HCT116 (cell line): ENCODE measurements at regions not wholly inside any gene's neighbourhood (a gene's known extent, or its start where the extent isn't known, plus 50 kb on each side); places are given as distances from the start of the nearest gene placed in this dataset.

Source experiments
- ATAC-seq: fragments of 200-7000 bp; cut with Tn5 transposase; 2 replicates; pipeline ENCODE4 v1.9.1; 2020; ENCODE audit warnings: mild to moderate bottlenecking, moderate library complexity
- BruUV-seq: library from RNA; stranded (reverse); fragments of 400-500 nt; replicated peaks from 2 replicates; lab custom pipeline; 2021; lab: Mats Ljungman, UMichigan
- CTCF ChIA-PET: fragments of 300-600 bp; sonication (Branson Sonifier 250); formaldehyde crosslinking; loops from one replicate; lab custom pipeline; 2021; ENCODE audit warnings: antibody characterized with exemption; lab: Charles Lee
- POLR2A ChIA-PET: fragments of 300-600, 350-600 bp; sonication (Branson Sonifier 250); formaldehyde crosslinking; loops from one replicate; lab custom pipeline; 2021; ENCODE audit warnings: antibody characterized with exemption; lab: Charles Lee
- RAD21 ChIA-PET, 2 experiments: fragments of 300-600 bp; sonication (Branson Sonifier 250); formaldehyde crosslinking; loops; one replicate each; lab custom pipeline; 2023; ENCODE audit warnings: low total read pairs in 2 of 2; ENCODE audit not compliant: uncharacterized antibody in 2 of 2, unreplicated experiment in 2 of 2, low non-redundant PET in 1 of 2; lab: Charles Lee
- DNase-seq: peaks from one replicate; pipeline ENCODE4 v3.0.0-alpha.2; 2010; ENCODE audit warnings: low read depth, low spot score
- H2AFZ ChIP-seq: fragments of 200-600 bp; shearing (Covaris generic), sonication (generic); 2 replicates; pipeline ENCODE4 v1.6.1; 2017; ENCODE audit warnings: low read depth, mixed run types, mixed read lengths, antibody characterized with exemption, low read length; ENCODE audit not compliant: poor library complexity, severe bottlenecking
- H3K27ac ChIP-seq: 2 replicates; pipeline ENCODE4 v1.5.1; 2012; ENCODE audit warnings: low read depth, low read length
- H3K27me3 ChIP-seq: fragments of 200-600 bp; sonication (generic); 2 replicates; pipeline ENCODE4 v1.6.1; 2016; ENCODE audit warnings: mixed run types, low read length, mixed read lengths; ENCODE audit not compliant: insufficient read depth
- H3K36me3 ChIP-seq, 2 experiments: fragments of 200-500 bp in 1 of 2; fragments of 200-600 bp in 1 of 2; sonication (Bioruptor generic) in 1 of 2; sonication (generic) in 1 of 2; 2 replicates each; pipeline versions ENCODE4 v1.5.1 to v1.6.1; 2014 to 2016; ENCODE audit warnings: low read length in 2 of 2, inconsistent platforms in 1 of 2, mixed read lengths in 1 of 2, mixed run types in 1 of 2; ENCODE audit not compliant: insufficient read depth in 2 of 2, control insufficient read depth in 1 of 2
- H3K4me1 ChIP-seq, 2 experiments: fragments of 200-600 bp in 1 of 2; sonication (generic) in 1 of 2; 2 replicates each; pipeline versions ENCODE4 v1.5.1 to v1.6.1; 2012 to 2017; ENCODE audit warnings: low read length in 2 of 2, inconsistent platforms in 1 of 2, mild to moderate bottlenecking in 1 of 2, mixed read lengths in 1 of 2, mixed run types in 1 of 2, moderate library complexity in 1 of 2; ENCODE audit not compliant: insufficient read depth in 2 of 2, control insufficient read depth in 1 of 2
- H3K4me2 ChIP-seq: fragments of 200-600 bp; sonication (generic); 2 replicates; pipeline ENCODE4 v1.6.1; 2017; ENCODE audit warnings: mixed run types, low read length, mixed read lengths
- H3K4me3 ChIP-seq, 2 experiments: fragments of 200-600 bp in 1 of 2; sonication (generic) in 1 of 2; replicated peaks in 1 of 2; 2 replicates each; pipeline ENCODE4 v1.5.1; 2011 to 2016; ENCODE audit warnings: low read length in 2 of 2, control low read depth in 1 of 2, low read depth in 1 of 2, mild to moderate bottlenecking in 1 of 2, mixed read lengths in 1 of 2, mixed run types in 1 of 2
- H3K79me2 ChIP-seq: fragments of 200-600 bp; sonication (generic); 2 replicates; pipeline ENCODE4 v1.6.1; 2017; ENCODE audit warnings: mild to moderate bottlenecking, mixed run types, low read length, moderate library complexity, mixed read lengths; ENCODE audit not compliant: insufficient read depth
- H3K9ac ChIP-seq: fragments of 200-600 bp; sonication (generic); 2 replicates; pipeline ENCODE4 v1.6.1; 2016; ENCODE audit warnings: low read length, mixed read lengths
- H3K9me2 ChIP-seq: fragments of 200-600 bp; sonication (generic), shearing (Covaris generic); 2 replicates; pipeline ENCODE4 v1.6.1; 2017; ENCODE audit warnings: mixed run types, mild to moderate bottlenecking, moderate library complexity; ENCODE audit not compliant: insufficient read depth
- H3K9me3 ChIP-seq, 2 experiments: fragments of 200-500 bp in 1 of 2; fragments of 200-600 bp in 1 of 2; sonication (Bioruptor generic) in 1 of 2; sonication (generic) in 1 of 2; 2 replicates each; pipeline ENCODE4 v1.6.1; 2014 to 2017; ENCODE audit warnings: low read length in 2 of 2, mixed read lengths in 2 of 2, inconsistent platforms in 1 of 2, low read depth in 1 of 2, mild to moderate bottlenecking in 1 of 2, mixed run types in 1 of 2, moderate library complexity in 1 of 2; ENCODE audit not compliant: control insufficient read depth in 1 of 2, insufficient read depth in 1 of 2
- H4K20me1 ChIP-seq: fragments of 200-600 bp; sonication (generic), shearing (Covaris generic); 2 replicates; pipeline ENCODE4 v1.6.1; 2017; ENCODE audit warnings: mixed run types, mild to moderate bottlenecking, moderate library complexity; ENCODE audit not compliant: insufficient read depth
- ATF3 ChIP-seq: IDR thresholded peaks from 2 replicates; pipeline ENCODE4 v1.6.1; 2012
- CEBPB ChIP-seq: IDR thresholded peaks from 2 replicates; pipeline ENCODE4 v1.6.1; 2012; ENCODE audit warnings: low read depth
- CTCF ChIP-seq, 3 experiments: fragments of 200-600 bp in 1 of 3; sonication (generic) in 1 of 3; IDR thresholded peaks in 2 of 3; conservative IDR thresholded peaks in 1 of 3; 2 replicates each; pipeline ENCODE4 v1.5.1; 2012 to 2017; ENCODE audit warnings: low read depth in 2 of 3, low read length in 2 of 3, antibody characterized with exemption in 1 of 3, borderline replicate concordance in 1 of 3, control low read depth in 1 of 3, mild to moderate bottlenecking in 1 of 3, mixed read lengths in 1 of 3, mixed run types in 1 of 3, moderate library complexity in 1 of 3; ENCODE audit not compliant: insufficient read depth in 1 of 3
- EGR1 ChIP-seq: IDR thresholded peaks from 2 replicates; pipeline ENCODE4 v1.6.1; 2012; ENCODE audit warnings: low read depth
- ELF1 ChIP-seq: IDR thresholded peaks from 2 replicates; pipeline ENCODE4 v1.6.1; 2012; ENCODE audit warnings: low read depth, borderline replicate concordance
- EZH2 ChIP-seq: fragments of 200-600 bp; sonication (generic); IDR thresholded peaks from 2 replicates; pipeline ENCODE4 v1.6.1; 2017; ENCODE audit warnings: antibody characterized with exemption, mixed run types
- EZH2phosphoT487 ChIP-seq: fragments of 200-600 bp; IDR thresholded peaks from 2 replicates; pipeline ENCODE4 v1.6.1; 2018; ENCODE audit warnings: antibody characterized with exemption, borderline replicate concordance
- FOSL1 ChIP-seq: IDR thresholded peaks from 2 replicates; pipeline ENCODE4 v1.6.1; 2012; ENCODE audit warnings: low read depth
- MAX ChIP-seq: IDR thresholded peaks from 2 replicates; pipeline ENCODE4 v1.6.1; 2012
- POLR2A ChIP-seq: IDR thresholded peaks from 2 replicates; pipeline ENCODE4 v1.7.0; 2011; ENCODE audit warnings: borderline replicate concordance; ENCODE audit not compliant: insufficient read depth, insufficient read length; ENCODE audit errors: extremely low read depth
- POLR2AphosphoS5 ChIP-seq: IDR thresholded peaks from 2 replicates; pipeline ENCODE4 v1.6.1; 2011; ENCODE audit warnings: mild to moderate bottlenecking, low read depth, low read length, moderate library complexity
- RAD21 ChIP-seq: IDR thresholded peaks from 2 replicates; pipeline ENCODE4 v1.6.1; 2012; ENCODE audit warnings: low read depth, mild to moderate bottlenecking
- REST ChIP-seq: IDR thresholded peaks from 2 replicates; pipeline ENCODE4 v1.6.1; 2012; ENCODE audit warnings: low read depth
- SIN3A ChIP-seq: IDR thresholded peaks from 2 replicates; pipeline ENCODE4 v1.6.1; 2012; ENCODE audit warnings: low read depth
- SRF ChIP-seq: IDR thresholded peaks from 2 replicates; pipeline ENCODE4 v1.6.1; 2012; ENCODE audit warnings: low read depth
- TCF7L2 ChIP-seq: IDR thresholded peaks from 2 replicates; pipeline ENCODE4 v1.7.0; 2011; ENCODE audit warnings: borderline replicate concordance, inconsistent platforms; ENCODE audit not compliant: insufficient read depth, insufficient read length; ENCODE audit errors: extremely low read depth
- YY1 ChIP-seq: IDR thresholded peaks from 2 replicates; pipeline ENCODE4 v1.6.1; 2011; ENCODE audit warnings: low read length, low read depth, moderate library complexity, mild to moderate bottlenecking; ENCODE audit not compliant: insufficient replicate concordance; ENCODE audit errors: extremely low read depth
- ZBTB33 ChIP-seq: IDR thresholded peaks from 2 replicates; pipeline ENCODE4 v1.6.1; 2011; ENCODE audit warnings: mild to moderate bottlenecking, low read length, moderate library complexity; ENCODE audit not compliant: insufficient replicate concordance; ENCODE audit errors: extremely low read depth
- ZFX ChIP-seq: fragments of 450-650 bp; IDR thresholded peaks from 2 replicates; pipeline ENCODE4 v1.6.1; 2017
- ZNF274 ChIP-seq: fragments of 200-500 bp; sonication (Bioruptor generic); IDR thresholded peaks from 2 replicates; pipeline ENCODE4 v1.6.1; 2014; ENCODE audit warnings: mild to moderate bottlenecking, low read depth, low read length, inconsistent platforms
- intact Hi-C: fragments of 100-400 bp; cut with micrococcal nuclease; formaldehyde crosslinking; loops from 2 replicates; pipeline ENCODE4 v1.10.0; 2022

GRCh38 chr3:167188592-167188991 lies 191.5 kb downstream of the ZBBX start:
- no peaks in the 10 kb centered on the region for H3K9me3 ChIP-seq
- H3K4me3 ChIP-seq, result no peak overlapping the region
- no peak for DNase-seq
- no peaks in the 10 kb centered on the region for H4K20me1 ChIP-seq
- TF ChIP-seq EZH2 (no peak), REST (no peak), SIN3A (no peak), MAX (no peak), ATF3 (no peak), POLR2A (no peak), SRF (no peak), FOSL1 (no peak), ZBTB33 (no peak), EGR1 (no peak), TCF7L2 (no peak), ZFX (no peak), EZH2phosphoT487 (no peak), ZNF274 (no peak), POLR2AphosphoS5 (no peak), CEBPB (no peak), CTCF (IDR thresholded peaks at IDR 0.05 in 2 of 3, conservative IDR thresholded peaks at IDR 0.05 in 1 of 3; ENCODE audit: borderline replicate concordance in 1 of 3, insufficient read depth in 1 of 3, low read depth in 2 of 3, low read length in 2 of 3) (no peak), ELF1 (no peak), RAD21 (no peak), YY1 (no peak)
- no peaks in the 10 kb centered on the region for H3K27me3 ChIP-seq
- H3K9me2 ChIP-seq, result no peaks in the 10 kb centered on the region
- intact Hi-C loops, result no loop called here
- RAD21 ChIA-PET, result no interaction called here
- H2AFZ ChIP-seq, result no peak overlapping the region
- H3K4me2 ChIP-seq, result no peak overlapping the region
- no peak overlapping the region for H3K9ac ChIP-seq
- CTCF ChIA-PET, result no interaction called here
- POLR2A ChIA-PET, result no interaction called here
- H3K79me2 ChIP-seq, result no peaks in the 10 kb centered on the region
- no peak for ATAC-seq
- no TSS peak for BruUV-seq
- H3K27ac ChIP-seq, result no peak overlapping the region
- no peaks in the 10 kb centered on the region for H3K4me1 ChIP-seq
- H3K36me3 ChIP-seq, result no peaks in the 10 kb centered on the region
